K562 (cell line): ENCODE measurements at regions not wholly inside any gene's neighbourhood (a gene's known extent, or its start where the extent isn't known, plus 50 kb on each side); places are given as distances from the start of the nearest gene placed in this dataset.

Experiments
- ATF6 ChIP-seq: sonication (generic); formaldehyde crosslinking; IDR thresholded peaks from 2 replicates; pipeline ENCODE4 v1.4.0; 2020; ENCODE audit warnings: mild to moderate bottlenecking, missing genetic modification reagents
- E2F5 ChIP-seq: sonication (generic); formaldehyde crosslinking; IDR thresholded peaks from 2 replicates; pipeline ENCODE4 v1.8.0; 2022; ENCODE audit warnings: mild to moderate bottlenecking, missing genetic modification reagents
- FOXJ3 ChIP-seq: sonication (generic); formaldehyde crosslinking; IDR thresholded peaks from 2 replicates; pipeline ENCODE4 v1.4.0; 2020; ENCODE audit warnings: mild to moderate bottlenecking, missing genetic modification reagents
- GABPA ChIP-seq: fragments of 200-800 bp; sonication (Bioruptor generic); conservative IDR thresholded peaks from 2 replicates; pipeline ENCODE4 v1.6.1; 2016; ENCODE audit warnings: low read depth, missing genetic modification characterization, missing compliant biosample characterization
- MAFK ChIP-seq: IDR thresholded peaks from 2 replicates; pipeline ENCODE4 v1.6.1; 2011; ENCODE audit warnings: low read length, improper control_type of control experiment
- NR4A1 ChIP-seq, 2 experiments: fragments of 250-450 bp in 1 of 2; fragments of 450-650 bp in 1 of 2; sonication (Bioruptor Pico) in 1 of 2; IDR thresholded peaks; 2 replicates each; pipeline versions ENCODE4 v1.4.0 to v1.6.1; 2016 to 2020; ENCODE audit warnings: mild to moderate bottlenecking in 2 of 2, missing compliant biosample characterization in 1 of 2, missing genetic modification characterization in 1 of 2, moderate library complexity in 1 of 2
- SETDB1 ChIP-seq: IDR thresholded peaks from one replicate; pipeline ENCODE4 v1.6.1; 2012; ENCODE audit warnings: low read length, control low read depth, inconsistent platforms
- SIN3A ChIP-seq, 2 experiments: fragments of 150-350 bp in 1 of 2; IDR thresholded peaks; 2 replicates each; pipeline ENCODE4 v1.6.1; 2011 to 2016; ENCODE audit warnings: borderline replicate concordance in 2 of 2, low read depth in 2 of 2, low read length in 2 of 2, mild to moderate bottlenecking in 2 of 2, moderate library complexity in 2 of 2; ENCODE audit not compliant: control insufficient read depth in 1 of 2
- SMAD3 ChIP-seq: fragments of 450-650 bp; formaldehyde crosslinking; conservative IDR thresholded peaks from 2 replicates; pipeline ENCODE4 v1.4.0; 2020; ENCODE audit warnings: mild to moderate bottlenecking
- SREBF2 ChIP-seq: sonication (generic); formaldehyde crosslinking; IDR thresholded peaks from 2 replicates; pipeline ENCODE4 v1.4.0; 2020; ENCODE audit warnings: mild to moderate bottlenecking, missing genetic modification reagents
- ZBTB11 ChIP-seq, 3 experiments: fragments of 200-800 bp in 1 of 3; fragments of 250-450 bp in 1 of 3; fragments of 450-650 bp in 1 of 3; sonication (Bioruptor Pico) in 1 of 3; sonication (Bioruptor generic) in 1 of 3; formaldehyde crosslinking in 1 of 3; IDR thresholded peaks; 2 replicates each; pipeline versions ENCODE4 v1.6.1 to v1.8.0; 2016 to 2022; ENCODE audit warnings: mild to moderate bottlenecking in 2 of 3, missing genetic modification characterization in 2 of 3, missing compliant biosample characterization in 1 of 3, moderate library complexity in 1 of 3
- ZFX ChIP-seq: sonication (generic); formaldehyde crosslinking; IDR thresholded peaks from 2 replicates; pipeline ENCODE4 v1.8.0; 2022; ENCODE audit warnings: mild to moderate bottlenecking, missing genetic modification reagents, moderate library complexity

- TF ChIP-seq ZFX (CRISPR knock-in tag) (no peak), NR4A1 (CRISPR knock-in tag; IDR thresholded peaks at IDR 0.05) (no peak), NR4A1 (tag; IDR thresholded peaks at IDR 0.05) (no peak), ZBTB11 (CRISPR knock-in tag; IDR thresholded peaks at IDR 0.05) (no peak), MAFK (no peak), SMAD3 (CRISPR knock-in tag) (no peak), SIN3A (IDR thresholded peaks at IDR 0.05; ENCODE audit: borderline replicate concordance in 2 of 2, control insufficient read depth in 1 of 2, low read depth in 2 of 2, low read length in 2 of 2) (no peak), E2F5 (no peak), GABPA (tag) (no peak), ATF6 (no peak), FOXJ3 (CRISPR knock-in tag) (no peak), SETDB1 (no peak), SREBF2 (CRISPR knock-in tag) (no peak)
Measured at GRCh38 chr12:3959799-3960560, 86.8 kb upstream of the PARP11 start.
